DMS79 (cell line): ENCODE measurements at regions not wholly inside any gene's neighbourhood (a gene's known extent, or its start where the extent isn't known, plus 50 kb on each side); places are given as distances from the start of the nearest gene placed in this dataset.
"Not testable (repeated sequence)": the region's sequence is repeated elsewhere in the genome, so short reads cannot be mapped to it uniquely, and the experiment has no call there.

Experiments
- DNase-seq: peaks from one replicate; lab custom pipeline; 2025; lab: John Stamatoyannopoulos, UW

- no peak for DNase-seq
Observed at GRCh38 chr11:81886406-81887075, 847.1 kb downstream of the FAM181B start.

- no peak for DNase-seq
Observed at GRCh38 chr11:81874635-81875034, 859.0 kb downstream of the FAM181B start.

- no peak for DNase-seq
Observed at GRCh38 chr11:81870815-81871214, 862.8 kb downstream of the FAM181B start.

- no peak for DNase-seq
Observed at GRCh38 chr11:81870066-81870412, 863.6 kb downstream of the FAM181B start.

- DNase-seq, result no peak
Observed at GRCh38 chr11:81869351-81870065, 864.2 kb downstream of the FAM181B start.

GRCh38 chr11:81866896-81867295, 866.8 kb downstream of the FAM181B start:
- no peak for DNase-seq

GRCh38 chr11:81857386-81857785, 876.3 kb downstream of the FAM181B start:
- no peak for DNase-seq

- no peak for DNase-seq
Observed at GRCh38 chr11:81853791-81854190, 879.9 kb downstream of the FAM181B start.

GRCh38 chr11:81852896-81853295, 880.8 kb downstream of the FAM181B start:
- DNase-seq, result no peak

- DNase-seq, result no peak
Observed at GRCh38 chr11:81840380-81840779, 893.3 kb downstream of the FAM181B start.

- no peak for DNase-seq
Observed at GRCh38 chr11:81839976-81840375, 893.7 kb downstream of the FAM181B start.

GRCh38 chr11:81839016-81839415, 894.6 kb downstream of the FAM181B start:
- no peak for DNase-seq

GRCh38 chr11:81829976-81830375, 903.7 kb downstream of the FAM181B start:
- no peak for DNase-seq

GRCh38 chr11:81825346-81825745, 908.3 kb downstream of the FAM181B start:
- no peak for DNase-seq

GRCh38 chr11:81819462-81819861, 914.2 kb downstream of the FAM181B start:
- DNase-seq, result no peak

- no peak for DNase-seq
Observed at GRCh38 chr11:81804858-81805257, 928.8 kb downstream of the FAM181B start.

GRCh38 chr11:81802591-81802990, 931.1 kb downstream of the FAM181B start:
- DNase-seq, result no peak

GRCh38 chr11:81792416-81792815, 941.2 kb downstream of the FAM181B start:
- DNase-seq, result no peak

GRCh38 chr11:81787584-81788049, 946.0 kb downstream of the FAM181B start:
- DNase-seq, result no peak

- no peak for DNase-seq
Observed at GRCh38 chr11:81772166-81772565, 961.5 kb downstream of the FAM181B start.

- not testable (repeated sequence) for DNase-seq
Observed at GRCh38 chr11:81769906-81770305, 963.8 kb downstream of the FAM181B start.

- DNase-seq, result no peak
Observed at GRCh38 chr11:81756864-81757595, 976.6 kb downstream of the FAM181B start.

GRCh38 chr11:81749245-81749644, 984.4 kb downstream of the FAM181B start:
- DNase-seq, result no peak
